ENCODE measurements at regions not wholly inside any gene's neighbourhood (a gene's known extent, or its start where the extent isn't known, plus 50 kb on each side); places are given as distances from the start of the nearest gene placed in this dataset.
"Not testable (repeated sequence)": the region's sequence is repeated elsewhere in the genome, so short reads cannot be mapped to it uniquely, and the experiment has no call there.

- H3K9me3 Mint-ChIP-seq: peaks cover 0 to 8% (median 0%) of the 10 kb centered on the region in 9 donors
- peaks cover 0 to 4% (median 2%) of the 10 kb centered on the region in 5 donors for H3K27me3 Mint-ChIP-seq
- no peaks in the 10 kb centered on the region for H3K4me1 Mint-ChIP-seq
- DNase-seq (no peak), ATAC-seq (no peak)
- H3K27ac Mint-ChIP-seq: no peak overlapping the region
- no peak overlapping the region for H3K4me3 Mint-ChIP-seq
- POLR2A ChIA-PET: no interaction called here
- H3K36me3 Mint-ChIP-seq: peaks cover 0 to 7% (median 0%) of the 10 kb centered on the region in 3 donors
These were observed 78.7 kb upstream of the RGPD5 start for GRCh38 chr2:109715313-109715805.

GRCh38 chr2:109716596-109716995, 77.5 kb upstream of the RGPD5 start:
- H3K9me3 Mint-ChIP-seq, H3K27ac Mint-ChIP-seq, H3K4me3 Mint-ChIP-seq, ATAC-seq, POLR2A ChIA-PET, H3K36me3 Mint-ChIP-seq, H3K4me1 Mint-ChIP-seq, DNase-seq, H3K27me3 Mint-ChIP-seq: not testable (repeated sequence)

GRCh38 chr2:109718139-109718538, 76.0 kb upstream of the RGPD5 start:
- peaks cover 0 to 5% (median 2%) of the 10 kb centered on the region in 5 donors for H3K27me3 Mint-ChIP-seq
- H3K4me1 Mint-ChIP-seq: no peaks in the 10 kb centered on the region
- no peak for ATAC-seq
- peaks cover 0 to 8% (median 0%) of the 10 kb centered on the region in 9 donors for H3K9me3 Mint-ChIP-seq
- no peak overlapping the region for H3K4me3 Mint-ChIP-seq
- no peak overlapping the region for H3K27ac Mint-ChIP-seq
- H3K36me3 Mint-ChIP-seq: peaks cover 0 to 7% (median 0%) of the 10 kb centered on the region in 3 donors
- DNase-seq: no peak
- POLR2A ChIA-PET: no interaction called here

GRCh38 chr2:109719871-109720270, 74.2 kb upstream of the RGPD5 start:
- Mint-ChIP-seq H3K4me1 (no peaks in the 10 kb centered on the region), H3K27ac (no peak overlapping the region), H3K4me3 (no peak overlapping the region), H3K36me3 (peaks cover 0 to 7% (median 0%) of the 10 kb centered on the region in 3 donors), H3K27me3 (peaks cover 2 to 11% (median 7%) of the 10 kb centered on the region in 5 donors), H3K9me3 (peaks cover 0 to 8% (median 0%) of the 10 kb centered on the region in 9 donors)
- ATAC-seq (no peak), DNase-seq (no peak)
- POLR2A ChIA-PET: no interaction called here

- Mint-ChIP-seq H3K27me3 (peaks cover 6 to 14% (median 9%) of the 10 kb centered on the region in 5 donors), H3K27ac (no peak overlapping the region), H3K4me1 (no peaks in the 10 kb centered on the region), H3K9me3 (peaks cover 0 to 8% (median 0%) of the 10 kb centered on the region in 9 donors), H3K4me3 (no peak overlapping the region), H3K36me3 (peaks cover 0 to 7% (median 0%) of the 10 kb centered on the region in 3 donors)
- POLR2A ChIA-PET: no interaction called here
- ATAC-seq: no peak
- DNase-seq: no peak
These were observed 73.6 kb upstream of the RGPD5 start for GRCh38 chr2:109720380-109721106.

GRCh38 chr2:109721135-109721534, 73.0 kb upstream of the RGPD5 start:
- ATAC-seq (no peak), DNase-seq (no peak)
- H3K9me3 Mint-ChIP-seq: peaks cover 0 to 8% (median 0%) of the 10 kb centered on the region in 9 donors
- H3K36me3 Mint-ChIP-seq: peaks cover 0 to 7% (median 0%) of the 10 kb centered on the region in 3 donors
- H3K27me3 Mint-ChIP-seq: peaks cover 6 to 14% (median 11%) of the 10 kb centered on the region in 5 donors
- no peak overlapping the region for H3K4me3 Mint-ChIP-seq
- no peak overlapping the region for H3K27ac Mint-ChIP-seq
- POLR2A ChIA-PET: no interaction called here
- H3K4me1 Mint-ChIP-seq: no peaks in the 10 kb centered on the region

GRCh38 chr2:109721626-109722025, 72.5 kb upstream of the RGPD5 start:
- Mint-ChIP-seq H3K27ac (no peak overlapping the region), H3K4me3 (no peak overlapping the region), H3K4me1 (no peaks in the 10 kb centered on the region), H3K27me3 (peaks cover 6 to 19% (median 12%) of the 10 kb centered on the region in 5 donors), H3K9me3 (peaks cover 0 to 8% (median 0%) of the 10 kb centered on the region in 9 donors), H3K36me3 (peaks cover 0 to 7% (median 0%) of the 10 kb centered on the region in 3 donors)
- DNase-seq (no peak), ATAC-seq (no peak)
- POLR2A ChIA-PET: no interaction called here

- no peak for ATAC-seq
- Mint-ChIP-seq H3K4me1 (no peaks in the 10 kb centered on the region), H3K36me3 (peaks cover 0 to 7% (median 0%) of the 10 kb centered on the region in 3 donors), H3K27ac (no peak overlapping the region), H3K9me3 (peaks cover 0 to 11% (median 0%) of the 10 kb centered on the region in 9 donors), H3K4me3 (no peak overlapping the region), H3K27me3 (peaks cover 7 to 23% (median 13%) of the 10 kb centered on the region in 5 donors)
- POLR2A ChIA-PET: no interaction called here
- no peak for DNase-seq
These were observed 72.1 kb upstream of the RGPD5 start for GRCh38 chr2:109722026-109722425.

GRCh38 chr2:109722640-109723039, 71.5 kb upstream of the RGPD5 start:
- POLR2A ChIA-PET, H3K36me3 Mint-ChIP-seq: not testable (repeated sequence)

GRCh38 chr2:109723153-109723552, 71.0 kb upstream of the RGPD5 start:
- H3K4me1 Mint-ChIP-seq, POLR2A ChIA-PET, ATAC-seq, H3K4me3 Mint-ChIP-seq, H3K36me3 Mint-ChIP-seq, DNase-seq, H3K27ac Mint-ChIP-seq: not testable (repeated sequence)
- Mint-ChIP-seq H3K27me3 (peaks cover 9 to 28% (median 15%) of the 10 kb centered on the region in 5 donors), H3K9me3 (peaks cover 0 to 13% (median 2%) of the 10 kb centered on the region in 9 donors)

More at GRCh38 chr2:109722640-109723039, 71.5 kb upstream of the RGPD5 start:
- H3K4me1 Mint-ChIP-seq, H3K27ac Mint-ChIP-seq, H3K4me3 Mint-ChIP-seq, ATAC-seq, DNase-seq: not testable (repeated sequence)
- peaks cover 9 to 28% (median 15%) of the 10 kb centered on the region in 5 donors for H3K27me3 Mint-ChIP-seq
- peaks cover 0 to 12% (median 0%) of the 10 kb centered on the region in 9 donors for H3K9me3 Mint-ChIP-seq

GRCh38 chr2:109724533-109725460, 69.3 kb upstream of the RGPD5 start:
- H3K27me3 Mint-ChIP-seq: peaks cover 13 to 28% (median 15%) of the 10 kb centered on the region in 5 donors
- H3K9me3 Mint-ChIP-seq: peaks cover 0 to 10% (median 0%) of the 10 kb centered on the region in 9 donors
- H3K4me3 Mint-ChIP-seq: no peak overlapping the region
- ATAC-seq (no peak), DNase-seq (no peak)
- H3K4me1 Mint-ChIP-seq: no peaks in the 10 kb centered on the region
- H3K27ac Mint-ChIP-seq: no peak overlapping the region
- POLR2A ChIA-PET: no interaction called here
- peaks cover 0 to 2% (median 0%) of the 10 kb centered on the region in 3 donors for H3K36me3 Mint-ChIP-seq

- Mint-ChIP-seq H3K27ac (no peak overlapping the region), H3K36me3 (peaks cover 0 to 2% (median 0%) of the 10 kb centered on the region in 3 donors), H3K27me3 (peaks cover 16 to 28% (median 17%) of the 10 kb centered on the region in 5 donors), H3K9me3 (peaks cover 0 to 10% (median 0%) of the 10 kb centered on the region in 9 donors), H3K4me3 (no peak overlapping the region), H3K4me1 (no peaks in the 10 kb centered on the region)
- POLR2A ChIA-PET: no interaction called here
- ATAC-seq (no peak), DNase-seq (no peak)
These were observed 67.5 kb upstream of the RGPD5 start for GRCh38 chr2:109726379-109727270.
